ENCODE measurements at regions not wholly inside any gene's neighbourhood (a gene's known extent, or its start where the extent isn't known, plus 50 kb on each side); places are given as distances from the start of the nearest gene placed in this dataset.

- POLR2A ChIA-PET (ENCODE audit: low non-redundant PET) = no interaction called here
- no peak overlapping the region for H3K4me3 ChIP-seq (ENCODE audit: low read depth, low read length, poor library complexity, severe bottlenecking)
Measured at GRCh38 chr12:11958221-11959091, 112.3 kb upstream of the BCL2L14 start.

GRCh38 chr12:11959117-11959823 is 111.5 kb upstream of the BCL2L14 start:
- H3K27me3 ChIP-seq (replicated peaks; ENCODE audit: insufficient read depth, low read depth, low read length, poor library complexity) = no peaks in the 10 kb centered on the region
- no peaks in the 10 kb centered on the region for H3K36me3 ChIP-seq (ENCODE audit: insufficient read depth, low read length, poor library complexity, severe bottlenecking)
- H3K9me3 ChIP-seq (ENCODE audit: low read depth, low read length, poor library complexity, severe bottlenecking) = no peaks in the 10 kb centered on the region
- H3K4me3 ChIP-seq (ENCODE audit: low read depth, low read length, poor library complexity, severe bottlenecking) = no peak overlapping the region
- H3K27ac ChIP-seq (ENCODE audit: low read depth, low read length, poor library complexity, severe bottlenecking) = no peak overlapping the region
- intact Hi-C loops (cut with micrococcal nuclease; ENCODE audit: unreplicated experiment) = no loop called here
- no TSS peak for BruUV-seq (replicated peaks)
- no peak for DNase-seq (ENCODE audit: low spot score)
- no peak for TF ChIP-seq CTCF (conservative IDR thresholded peaks at IDR 0.05; ENCODE audit: low read depth, low read length)
- TF ChIP-seq EZH2 (IDR thresholded peaks at IDR 0.05; ENCODE audit: borderline replicate concordance, low read depth, low read length, poor library complexity, severe bottlenecking) = no peak
- CTCF ChIA-PET = no interaction called here
- POLR2A ChIA-PET (ENCODE audit: low non-redundant PET) = no interaction called here
- no peaks in the 10 kb centered on the region for H3K4me1 ChIP-seq (ENCODE audit: insufficient read depth, low read length, poor library complexity, severe bottlenecking)

More at GRCh38 chr12:11958221-11959091, 112.3 kb upstream of the BCL2L14 start:
- Histone ChIP-seq H3K27ac (ENCODE audit: low read depth, low read length, poor library complexity, severe bottlenecking) (no peak overlapping the region), H3K27me3 (replicated peaks; ENCODE audit: insufficient read depth, low read depth, low read length, poor library complexity) (no peaks in the 10 kb centered on the region), H3K36me3 (ENCODE audit: insufficient read depth, low read length, poor library complexity, severe bottlenecking) (no peaks in the 10 kb centered on the region), H3K9me3 (ENCODE audit: low read depth, low read length, poor library complexity, severe bottlenecking) (no peaks in the 10 kb centered on the region), H3K4me1 (ENCODE audit: insufficient read depth, low read length, poor library complexity, severe bottlenecking) (no peaks in the 10 kb centered on the region)
- TF ChIP-seq CTCF (conservative IDR thresholded peaks at IDR 0.05; ENCODE audit: low read depth, low read length) (0 out of 2 replicates have a peak, but pooled peaks have one; percentile 15), EZH2 (IDR thresholded peaks at IDR 0.05; ENCODE audit: borderline replicate concordance, low read depth, low read length, poor library complexity, severe bottlenecking) (no peak)
- intact Hi-C loops (cut with micrococcal nuclease; ENCODE audit: unreplicated experiment) = no loop called here
- no TSS peak for BruUV-seq (replicated peaks)
- DNase-seq (ENCODE audit: low spot score) = peak; percentile 42
- CTCF ChIA-PET = interaction anchor here (0.5 kb wide), 2 partner anchors 705 to 778 kb away, joined by 3 read pairs; no protein-coding TSS in a partner anchor

- Histone ChIP-seq H3K4me3 (ENCODE audit: low read depth, low read length, poor library complexity, severe bottlenecking) (no peak overlapping the region), H3K36me3 (ENCODE audit: insufficient read depth, low read length, poor library complexity, severe bottlenecking) (no peaks in the 10 kb centered on the region), H3K4me1 (ENCODE audit: insufficient read depth, low read length, poor library complexity, severe bottlenecking) (no peaks in the 10 kb centered on the region), H3K27ac (ENCODE audit: low read depth, low read length, poor library complexity, severe bottlenecking) (no peak overlapping the region), H3K9me3 (ENCODE audit: low read depth, low read length, poor library complexity, severe bottlenecking) (no peaks in the 10 kb centered on the region), H3K27me3 (replicated peaks; ENCODE audit: insufficient read depth, low read depth, low read length, poor library complexity) (no peaks in the 10 kb centered on the region)
- TF ChIP-seq CTCF (conservative IDR thresholded peaks at IDR 0.05; ENCODE audit: low read depth, low read length) (no peak), EZH2 (IDR thresholded peaks at IDR 0.05; ENCODE audit: borderline replicate concordance, low read depth, low read length, poor library complexity, severe bottlenecking) (no peak)
- ChIA-PET CTCF (no interaction called here), POLR2A (ENCODE audit: low non-redundant PET) (no interaction called here)
- DNase-seq (ENCODE audit: low spot score) = no peak
- intact Hi-C loops (cut with micrococcal nuclease; ENCODE audit: unreplicated experiment) = no loop called here
- no TSS peak for BruUV-seq (replicated peaks)
Measured at GRCh38 chr12:11960646-11961045, 110.1 kb upstream of the BCL2L14 start.

Data from A673 (cell line).